AG04450 (cell line): ENCODE measurements at regions not wholly inside any gene's neighbourhood (a gene's known extent, or its start where the extent isn't known, plus 50 kb on each side); places are given as distances from the start of the nearest gene placed in this dataset.

Experiments used
- CTCF ChIA-PET: fragments of 300-600, 350-600 bp; formaldehyde crosslinking; extraction: SDS; loops from one replicate; lab custom pipeline; 2022; ENCODE audit warnings: antibody characterized with exemption, inconsistent platforms; lab: Charles Lee
- POLR2A ChIA-PET: fragments of 350-600 bp; formaldehyde crosslinking; extraction: SDS; loops from one replicate; lab custom pipeline; 2021; ENCODE audit warnings: antibody characterized with exemption, inconsistent platforms; lab: Yijun Ruan, JAX
- DNase-seq: peaks from one replicate; pipeline ENCODE4 v3.0.0-alpha.2; 2011; ENCODE audit warnings: low read depth, low spot score
- H3K27ac ChIP-seq: one replicate; pipeline ENCODE4 v1.5.1; 2012; ENCODE audit warnings: low read depth, low read length, control low read depth
- H3K27me3 ChIP-seq: one replicate; pipeline ENCODE4 v1.6.0; 2012; ENCODE audit warnings: low read length; ENCODE audit not compliant: control insufficient read depth, insufficient read depth
- H3K4me3 ChIP-seq: 2 replicates; pipeline ENCODE4 v1.5.1; 2011; ENCODE audit warnings: mild to moderate bottlenecking, low read depth, low read length, control low read depth
- H3K9me3 ChIP-seq: 2 replicates; pipeline ENCODE4 v1.5.1; 2012; ENCODE audit warnings: low read length; ENCODE audit not compliant: control insufficient read depth, insufficient read depth
- TF ChIP-seq, protein P1 (sequence below): IDR thresholded peaks from 2 replicates; pipeline ENCODE4 v1.5.1; 2011; ENCODE audit warnings: low read depth, low read length, control low read depth, inconsistent platforms

DNA sequence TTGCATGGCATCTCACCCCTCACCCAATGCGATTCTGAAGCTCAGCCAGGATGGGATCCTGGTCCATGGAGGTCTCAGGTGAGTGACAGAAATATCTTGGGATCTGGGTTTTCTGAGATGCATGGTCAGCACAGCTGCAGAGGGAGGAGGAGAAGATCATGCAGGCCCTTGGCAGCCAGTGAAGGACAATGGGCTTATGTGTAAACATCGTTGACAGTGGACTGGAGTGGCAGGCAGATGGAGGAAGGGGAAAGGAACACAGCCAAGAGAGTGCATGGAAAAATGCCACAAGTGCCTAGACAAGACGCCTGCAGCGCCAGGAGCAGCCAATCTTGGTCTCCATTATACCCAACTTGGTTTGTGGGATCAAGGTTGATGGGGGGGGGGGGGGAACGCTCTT is 347.9 kb downstream of the MCTP2 start:
- TF ChIP-seq, protein P1, sequence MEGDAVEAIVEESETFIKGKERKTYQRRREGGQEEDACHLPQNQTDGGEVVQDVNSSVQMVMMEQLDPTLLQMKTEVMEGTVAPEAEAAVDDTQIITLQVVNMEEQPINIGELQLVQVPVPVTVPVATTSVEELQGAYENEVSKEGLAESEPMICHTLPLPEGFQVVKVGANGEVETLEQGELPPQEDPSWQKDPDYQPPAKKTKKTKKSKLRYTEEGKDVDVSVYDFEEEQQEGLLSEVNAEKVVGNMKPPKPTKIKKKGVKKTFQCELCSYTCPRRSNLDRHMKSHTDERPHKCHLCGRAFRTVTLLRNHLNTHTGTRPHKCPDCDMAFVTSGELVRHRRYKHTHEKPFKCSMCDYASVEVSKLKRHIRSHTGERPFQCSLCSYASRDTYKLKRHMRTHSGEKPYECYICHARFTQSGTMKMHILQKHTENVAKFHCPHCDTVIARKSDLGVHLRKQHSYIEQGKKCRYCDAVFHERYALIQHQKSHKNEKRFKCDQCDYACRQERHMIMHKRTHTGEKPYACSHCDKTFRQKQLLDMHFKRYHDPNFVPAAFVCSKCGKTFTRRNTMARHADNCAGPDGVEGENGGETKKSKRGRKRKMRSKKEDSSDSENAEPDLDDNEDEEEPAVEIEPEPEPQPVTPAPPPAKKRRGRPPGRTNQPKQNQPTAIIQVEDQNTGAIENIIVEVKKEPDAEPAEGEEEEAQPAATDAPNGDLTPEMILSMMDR: no peak
- no peak for DNase-seq
- ChIA-PET CTCF (interaction anchor here (2.2 kb wide), 1 partner anchor 166 kb away, joined by 6 read pairs; no protein-coding TSS in a partner anchor), POLR2A (no interaction called here)
- Histone ChIP-seq H3K4me3 (no peak overlapping the region), H3K27ac (no peak overlapping the region), H3K9me3 (no peaks in the 10 kb centered on the region), H3K27me3 (no peaks in the 10 kb centered on the region)

DNA sequence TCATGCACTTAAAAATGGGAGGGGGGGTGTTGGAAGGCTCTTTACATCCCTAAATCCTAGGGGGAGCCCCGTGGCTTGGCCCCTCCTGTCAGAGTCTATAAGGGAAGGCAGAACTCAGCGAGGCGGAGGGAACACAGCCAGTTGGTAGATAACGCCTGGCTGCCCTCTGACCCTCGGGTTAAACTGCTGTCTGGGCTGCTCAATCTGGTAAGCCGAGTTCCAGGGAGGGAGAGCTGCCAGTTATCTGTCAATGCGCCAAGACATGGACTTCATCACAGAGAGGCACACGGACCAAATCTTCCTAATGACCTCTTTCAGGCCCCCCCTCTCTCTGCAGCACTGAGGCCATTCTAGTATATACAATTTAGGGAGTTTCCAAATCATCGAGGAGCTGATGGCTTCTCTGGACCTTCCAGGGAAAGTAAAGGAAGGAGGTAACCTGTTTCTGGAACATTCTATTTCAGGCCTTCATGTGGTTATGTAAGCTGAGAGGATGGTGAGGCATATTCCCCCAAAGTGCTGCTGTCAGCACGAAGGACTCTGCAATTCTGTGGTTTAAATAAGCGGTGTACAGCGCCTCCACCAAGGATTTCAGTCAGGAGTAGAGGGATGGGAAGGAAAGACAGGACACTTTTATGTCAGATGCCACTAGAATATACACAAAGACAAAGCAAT is 349.0 kb downstream of the MCTP2 start:
- CTCF ChIA-PET: no interaction called here
- DNase-seq: no peak
- POLR2A ChIA-PET: no interaction called here
- no peak overlapping the region for H3K27ac ChIP-seq
- TF ChIP-seq, protein P1: no peak
- H3K9me3 ChIP-seq: no peaks in the 10 kb centered on the region
- no peak overlapping the region for H3K4me3 ChIP-seq
- no peaks in the 10 kb centered on the region for H3K27me3 ChIP-seq

DNA sequence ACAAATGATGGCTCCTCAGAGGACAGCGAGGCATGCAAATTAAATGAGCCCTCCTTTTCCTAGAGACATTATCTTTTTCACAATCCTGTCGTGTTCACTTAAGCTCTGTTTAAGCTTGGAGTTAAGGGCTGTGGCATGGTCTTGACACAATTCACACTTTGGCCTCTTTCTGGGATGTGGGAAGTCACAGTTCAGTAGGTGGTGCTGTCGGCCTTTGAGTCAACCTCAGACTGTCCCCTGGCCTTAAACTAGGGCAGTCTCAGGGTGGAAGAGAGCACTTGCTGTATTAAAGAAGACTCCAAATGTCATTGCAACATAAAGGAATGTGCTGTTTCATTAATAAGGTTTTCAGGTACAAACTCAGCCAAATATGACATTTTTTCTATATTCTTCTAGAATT is 351.0 kb downstream of the MCTP2 start:
- TF ChIP-seq, protein P1: no peak
- ChIA-PET POLR2A (no interaction called here), CTCF (interaction anchor here (0.6 to 1.0 kb wide), 2 partner anchors 45 to 46 kb away, joined by 3 read pairs; no protein-coding TSS in a partner anchor)
- H3K27ac ChIP-seq: no peak overlapping the region
- DNase-seq: no peak
- no peaks in the 10 kb centered on the region for H3K27me3 ChIP-seq
- H3K9me3 ChIP-seq: no peaks in the 10 kb centered on the region
- H3K4me3 ChIP-seq: no peak overlapping the region

DNA sequence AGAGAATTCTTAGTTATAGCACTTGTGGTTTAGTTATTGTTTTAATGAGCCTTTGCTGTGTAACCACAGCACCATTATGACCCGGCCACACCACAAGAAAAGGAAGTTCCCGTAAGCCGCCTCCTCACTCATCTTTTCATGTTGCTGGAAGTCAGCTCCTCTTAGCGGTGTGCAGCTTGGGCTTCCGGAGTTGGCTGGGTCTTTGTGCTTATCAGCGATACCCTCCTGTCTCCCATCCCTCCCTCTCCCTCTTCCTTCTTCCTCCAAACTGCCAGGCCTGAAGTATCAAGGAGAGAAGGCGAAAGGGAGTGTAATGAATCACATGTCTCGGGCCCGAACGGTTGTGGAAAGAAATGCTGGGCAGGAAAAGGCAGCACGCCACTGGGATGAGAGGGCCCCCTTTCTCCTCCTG is 353.5 kb downstream of the MCTP2 start:
- Histone ChIP-seq H3K9me3 (no peaks in the 10 kb centered on the region), H3K27me3 (no peaks in the 10 kb centered on the region), H3K4me3 (no peak overlapping the region), H3K27ac (no peak overlapping the region)
- no peak for DNase-seq
- TF ChIP-seq, protein P1: no peak
- ChIA-PET CTCF (no interaction called here), POLR2A (no interaction called here)

DNA sequence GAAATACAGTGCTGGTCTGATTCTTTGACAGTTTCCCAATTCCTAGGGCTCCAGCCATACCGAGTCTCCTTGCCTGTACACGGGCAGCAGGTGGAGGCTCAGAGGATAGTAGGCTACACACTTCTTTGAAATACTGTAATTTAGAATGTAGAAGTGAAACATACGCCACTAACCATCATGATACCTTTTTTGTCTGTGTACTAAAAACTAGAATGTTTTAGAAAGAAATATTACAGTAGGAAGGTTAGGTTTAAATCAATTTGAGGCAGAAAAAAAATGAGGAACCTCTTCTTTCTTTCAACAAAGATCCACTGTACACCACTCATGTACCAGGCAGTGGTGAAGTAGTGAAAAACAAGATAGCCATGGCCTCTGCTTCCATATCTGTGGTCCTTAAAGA is 354.7 kb downstream of the MCTP2 start:
- CTCF ChIA-PET: interaction anchor here (0.5 kb wide), 1 partner anchor 1384 kb away, joined by 4 read pairs; no protein-coding TSS in a partner anchor
- Histone ChIP-seq H3K9me3 (no peaks in the 10 kb centered on the region), H3K4me3 (no peak overlapping the region), H3K27me3 (no peaks in the 10 kb centered on the region), H3K27ac (no peak overlapping the region)
- no peak for DNase-seq
- TF ChIP-seq, protein P1: no peak
- POLR2A ChIA-PET: no interaction called here
